Tibial nerve (tissue), 4 donors: ENCODE measurements at regions not wholly inside any gene's neighbourhood (a gene's known extent, or its start where the extent isn't known, plus 50 kb on each side); places are given as distances from the start of the nearest gene placed in this dataset.

Experiments
- DNase-seq, 2 donors: peaks; one replicate each; pipeline ENCODE4 v3.0.0-alpha.2; 2019; ENCODE audit warnings: low spot score in 2 of 2
- H3K27ac ChIP-seq, 4 donors: fragments of 200-600 bp; sonication (generic) in 3 of 4; one replicate each; pipeline ENCODE4 v1.5.1; 2017 to 2019; ENCODE audit warnings: mild to moderate bottlenecking in 1 of 4
- H3K27me3 ChIP-seq, 2 donors: fragments of 200-600 bp; sonication (generic) in 1 of 2; one replicate each; pipeline versions ENCODE4 v1.5.1 to v1.6.0; 2017 to 2019
- H3K36me3 ChIP-seq, 3 donors: fragments of 200-600 bp; sonication (generic); one replicate each; pipeline ENCODE4 v1.5.1; 2018 to 2019
- H3K4me1 ChIP-seq, 4 donors: fragments of 200-600 bp; sonication (generic) in 3 of 4; one replicate each; pipeline ENCODE4 v1.5.1; 2017 to 2019
- H3K4me3 ChIP-seq, 4 donors: fragments of 200-600 bp; sonication (generic) in 3 of 4; one replicate each; pipeline ENCODE4 v1.5.1; 2017 to 2019; ENCODE audit warnings: mild to moderate bottlenecking in 1 of 4, moderate library complexity in 1 of 4
- H3K9me3 ChIP-seq, 4 donors: fragments of 200-600 bp; sonication (generic) in 3 of 4; one replicate each; pipeline ENCODE4 v1.5.1; 2017 to 2019
- CTCF ChIP-seq, 5 experiments: fragments of 200-600 bp in 3 of 5; fragments of 450-650 bp in 2 of 5; sonication (generic) in 3 of 5; IDR thresholded peaks; one replicate each; pipeline ENCODE4 v1.5.1; 2016 to 2019; ENCODE audit warnings: antibody characterized with exemption in 5 of 5, mild to moderate bottlenecking in 3 of 5, moderate library complexity in 2 of 5
- EP300 ChIP-seq, 2 donors: sonication (generic); formaldehyde crosslinking; IDR thresholded peaks; one replicate each; pipeline ENCODE4 v1.6.1; 2017; ENCODE audit warnings: antibody characterized with exemption in 2 of 2, mild to moderate bottlenecking in 1 of 2
- POLR2A ChIP-seq, 2 donors: fragments of 450-650 bp; IDR thresholded peaks; one replicate each; pipeline ENCODE4 v1.6.1; 2017; ENCODE audit warnings: antibody characterized with exemption in 2 of 2, mild to moderate bottlenecking in 2 of 2, moderate library complexity in 2 of 2
- WGBS, 2 donors: methylation state at CpG; one replicate each; pipeline ENCODE4 v1.1.5; 2018; 5-methylcytosine and 5-hydroxymethylcytosine counted together

- DNase-seq, result no peak
- WGBS, 2 donors, result 86 to 92% methylated on average over 2 of the region's 2 CpGs
- TF ChIP-seq CTCF (IDR thresholded peaks at IDR 0.05), result no peak
- no peak for TF ChIP-seq EP300 (IDR thresholded peaks at IDR 0.05)
- no peak for TF ChIP-seq POLR2A (IDR thresholded peaks at IDR 0.05)
- Histone ChIP-seq H3K36me3 (no peaks in the 10 kb centered on the region), H3K4me1 (no peaks in the 10 kb centered on the region), H3K27ac (no peak overlapping the region), H3K27me3 (no peaks in the 10 kb centered on the region), H3K4me3 (no peak overlapping the region), H3K9me3 (peaks cover 0 to 17% (median 3%) of the 10 kb centered on the region in 4 donors)
These were observed 308.6 kb downstream of the ARL4A start for GRCh38 chr7:12995912-12996469.

- Histone ChIP-seq H3K36me3 (no peaks in the 10 kb centered on the region), H3K4me1 (no peaks in the 10 kb centered on the region), H3K27me3 (no peaks in the 10 kb centered on the region), H3K27ac (no peak overlapping the region), H3K4me3 (no peak overlapping the region), H3K9me3 (peaks cover 0 to 12% (median 0%) of the 10 kb centered on the region in 4 donors)
- WGBS, 2 donors, result 94 to 96% methylated on average over 1 of the region's 1 CpG
- TF ChIP-seq POLR2A (IDR thresholded peaks at IDR 0.05) (no peak), EP300 (IDR thresholded peaks at IDR 0.05) (no peak), CTCF (IDR thresholded peaks at IDR 0.05) (no peak)
- no peak for DNase-seq
These were observed 319.9 kb downstream of the ARL4A start for GRCh38 chr7:13007331-13007730.

- Histone ChIP-seq H3K27me3 (no peaks in the 10 kb centered on the region), H3K9me3 (peaks cover 0 to 4% (median 0%) of the 10 kb centered on the region in 4 donors), H3K36me3 (no peaks in the 10 kb centered on the region), H3K4me1 (no peaks in the 10 kb centered on the region), H3K4me3 (no peak overlapping the region), H3K27ac (no peak overlapping the region)
- TF ChIP-seq CTCF (IDR thresholded peaks at IDR 0.05), result no peak
- TF ChIP-seq POLR2A (IDR thresholded peaks at IDR 0.05), result no peak
- TF ChIP-seq EP300 (IDR thresholded peaks at IDR 0.05), result no peak
- 87 to 98% methylated on average over 3 of the region's 3 CpGs for WGBS, 2 donors
- no peak for DNase-seq
These were observed 322.1 kb downstream of the ARL4A start for GRCh38 chr7:13009517-13009916.

GRCh38 chr7:13014011-13014410 is 326.6 kb downstream of the ARL4A start:
- Histone ChIP-seq H3K4me3 (no peak overlapping the region), H3K27ac (no peak overlapping the region), H3K4me1 (peaks cover 0 to 5% (median 0%) of the 10 kb centered on the region in 4 donors), H3K27me3 (no peaks in the 10 kb centered on the region), H3K9me3 (no peaks in the 10 kb centered on the region), H3K36me3 (no peaks in the 10 kb centered on the region)
- DNase-seq, result no peak
- 70 to 74% methylated on average over 2 of the region's 2 CpGs for WGBS, 2 donors
- no peak for TF ChIP-seq POLR2A (IDR thresholded peaks at IDR 0.05)
- no peak for TF ChIP-seq CTCF (IDR thresholded peaks at IDR 0.05)
- TF ChIP-seq EP300 (IDR thresholded peaks at IDR 0.05), result no peak

- Histone ChIP-seq H3K4me1 (peaks cover 0 to 5% (median 0%) of the 10 kb centered on the region in 4 donors), H3K27me3 (no peaks in the 10 kb centered on the region), H3K27ac (no peak overlapping the region), H3K9me3 (no peaks in the 10 kb centered on the region), H3K36me3 (no peaks in the 10 kb centered on the region), H3K4me3 (no peak overlapping the region)
- no peak for DNase-seq
- 91 to 93% methylated on average over 11 of the region's 11 CpGs for WGBS, 2 donors
- TF ChIP-seq EP300 (IDR thresholded peaks at IDR 0.05) (no peak), POLR2A (IDR thresholded peaks at IDR 0.05) (no peak), CTCF (IDR thresholded peaks at IDR 0.05) (no peak)
These were observed 328.7 kb downstream of the ARL4A start for GRCh38 chr7:13016036-13016581.
